ENCODE measurements at regions not wholly inside any gene's neighbourhood (a gene's known extent, or its start where the extent isn't known, plus 50 kb on each side); places are given as distances from the start of the nearest gene placed in this dataset.

GRCh38 chr15:31151301-31152233, 50.0 kb upstream of the TRPM1 start:
- no peaks in the 10 kb centered on the region for H3K9me3 ChIP-seq
- H3K27ac ChIP-seq: no peak overlapping the region
- H3K27me3 ChIP-seq: no peaks in the 10 kb centered on the region
- H3K4me3 ChIP-seq (ENCODE audit: low read depth in 1 of 2, low read length in 1 of 2): no peak overlapping the region
- H3K4me1 ChIP-seq (ENCODE audit: control insufficient read depth in 1 of 2, insufficient read depth in 1 of 2, low read depth in 1 of 2, low read length in 1 of 2): no peaks in the 10 kb centered on the region
- no peak for TF ChIP-seq CTCF (IDR thresholded peaks at IDR 0.05)
- no peaks in the 10 kb centered on the region for H3K36me3 ChIP-seq

- Histone ChIP-seq H3K4me3 (ENCODE audit: low read depth in 1 of 2, low read length in 1 of 2) (no peak overlapping the region), H3K27me3 (no peaks in the 10 kb centered on the region), H3K27ac (no peak overlapping the region), H3K4me1 (ENCODE audit: control insufficient read depth in 1 of 2, insufficient read depth in 1 of 2, low read depth in 1 of 2, low read length in 1 of 2) (no peaks in the 10 kb centered on the region), H3K9me3 (no peaks in the 10 kb centered on the region), H3K36me3 (no peaks in the 10 kb centered on the region)
- TF ChIP-seq CTCF (IDR thresholded peaks at IDR 0.05): no peak
Measured at GRCh38 chr15:31153531-31153930, 52.0 kb upstream of the TRPM1 start.

GRCh38 chr15:31155151-31155550, 53.6 kb upstream of the TRPM1 start:
- no peak overlapping the region for H3K4me3 ChIP-seq (ENCODE audit: low read depth in 1 of 2, low read length in 1 of 2)
- no peaks in the 10 kb centered on the region for H3K36me3 ChIP-seq
- H3K27me3 ChIP-seq: no peaks in the 10 kb centered on the region
- no peak overlapping the region for H3K27ac ChIP-seq
- no peaks in the 10 kb centered on the region for H3K9me3 ChIP-seq
- TF ChIP-seq CTCF (IDR thresholded peaks at IDR 0.05): no peak
- no peaks in the 10 kb centered on the region for H3K4me1 ChIP-seq (ENCODE audit: control insufficient read depth in 1 of 2, insufficient read depth in 1 of 2, low read depth in 1 of 2, low read length in 1 of 2)

GRCh38 chr15:31156226-31156625, 54.7 kb upstream of the TRPM1 start:
- no peaks in the 10 kb centered on the region for H3K36me3 ChIP-seq
- no peak overlapping the region for H3K4me3 ChIP-seq (ENCODE audit: low read depth in 1 of 2, low read length in 1 of 2)
- H3K27me3 ChIP-seq: no peaks in the 10 kb centered on the region
- H3K27ac ChIP-seq: no peak overlapping the region
- no peak for TF ChIP-seq CTCF (IDR thresholded peaks at IDR 0.05)
- no peaks in the 10 kb centered on the region for H3K4me1 ChIP-seq (ENCODE audit: control insufficient read depth in 1 of 2, insufficient read depth in 1 of 2, low read depth in 1 of 2, low read length in 1 of 2)
- no peaks in the 10 kb centered on the region for H3K9me3 ChIP-seq

GRCh38 chr15:31156808-31157207, 55.3 kb upstream of the TRPM1 start:
- Histone ChIP-seq H3K27ac (no peak overlapping the region), H3K9me3 (no peaks in the 10 kb centered on the region), H3K4me1 (ENCODE audit: control insufficient read depth in 1 of 2, insufficient read depth in 1 of 2, low read depth in 1 of 2, low read length in 1 of 2) (no peaks in the 10 kb centered on the region), H3K4me3 (ENCODE audit: low read depth in 1 of 2, low read length in 1 of 2) (no peak overlapping the region), H3K27me3 (no peaks in the 10 kb centered on the region), H3K36me3 (no peaks in the 10 kb centered on the region)
- TF ChIP-seq CTCF (IDR thresholded peaks at IDR 0.05): no peak

Data from neutrophil (primary cell).